T47D (cell line): ENCODE measurements at regions not wholly inside any gene's neighbourhood (a gene's known extent, or its start where the extent isn't known, plus 50 kb on each side); places are given as distances from the start of the nearest gene placed in this dataset.
"Not testable (repeated sequence)": the region's sequence is repeated elsewhere in the genome, so short reads cannot be mapped to it uniquely, and the experiment has no call there.

Source experiments
- DNase-seq, 2 experiments: peaks; one replicate each; pipeline versions ENCODE4 v3.0.0 to v3.0.0-alpha.2; 2011 to 2012; ENCODE audit warnings: low read depth in 1 of 2, low spot score in 1 of 2
- JUND ChIP-seq: IDR thresholded peaks from 2 replicates; pipeline ENCODE4 v1.6.1; 2012; ENCODE audit warnings: low read depth
- in situ Hi-C: cut with HindIII; loops from 2 replicates; pipeline ENCODE4 v1.10.0; 2016; ENCODE audit warnings: low sequenced_read_pairs, low pct_unique_long_range_greater_than_20kb

DNA sequence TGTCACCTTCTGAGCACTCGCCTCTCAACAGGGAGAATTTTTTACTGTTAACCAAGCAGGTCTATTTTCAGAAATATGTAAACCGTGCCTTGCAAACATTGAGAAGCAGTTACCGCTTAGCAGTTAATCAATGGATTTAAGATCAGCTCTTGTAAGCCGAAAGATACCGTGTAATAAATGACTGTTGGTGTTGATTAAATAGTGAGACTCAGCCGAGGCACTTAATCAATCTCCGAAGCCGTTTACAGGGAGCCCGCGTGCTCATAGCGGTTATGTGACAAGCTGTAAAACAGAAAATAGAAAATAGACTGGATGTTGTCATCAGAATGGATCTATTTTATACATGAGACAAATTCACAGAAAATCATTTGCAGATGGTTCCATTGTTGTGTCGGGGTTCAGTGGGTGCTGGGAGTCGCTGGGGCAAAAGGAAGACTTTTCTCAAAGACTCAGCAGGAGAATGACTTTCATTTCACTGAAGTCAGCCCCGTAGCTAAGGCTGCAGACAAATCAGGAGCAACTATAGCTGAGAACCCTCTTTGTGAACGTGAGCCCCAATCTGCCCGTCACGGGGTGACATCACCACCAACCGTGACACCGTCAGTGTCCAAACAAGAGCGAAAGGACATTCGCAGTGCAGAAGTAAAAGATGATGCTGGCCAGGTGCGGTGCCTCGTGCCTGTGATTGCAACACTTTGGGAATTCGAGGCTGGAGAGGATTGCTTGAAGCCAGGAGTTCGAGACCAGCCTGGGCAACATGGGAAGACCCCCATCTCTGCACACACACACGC is 275.3 kb downstream of the CRLF2 start:
- DNase-seq = no peak
- in situ Hi-C loops = no loop called here
- TF ChIP-seq JUND = no peak

DNA sequence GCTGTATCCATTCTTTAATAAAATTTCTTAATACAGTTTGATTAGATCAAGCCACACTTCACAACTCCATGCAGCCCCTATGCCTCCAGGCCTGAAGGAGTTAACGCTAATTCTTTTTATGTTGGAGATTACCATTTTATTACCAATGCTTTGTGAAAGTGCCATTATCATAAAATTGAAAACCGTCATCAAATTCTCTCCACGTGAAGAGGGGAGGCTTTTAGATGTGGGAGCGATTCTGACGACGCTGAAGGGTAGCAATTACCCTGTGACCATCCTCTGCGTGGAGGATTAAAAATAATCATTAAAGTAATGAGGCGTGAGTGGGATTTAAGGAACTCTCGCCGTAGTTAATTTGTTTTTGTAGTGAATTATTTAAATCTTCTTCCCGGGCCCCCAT is 278.8 kb downstream of the CRLF2 start:
- no peak for TF ChIP-seq JUND
- in situ Hi-C loops = no loop called here
- DNase-seq = no peak

DNA sequence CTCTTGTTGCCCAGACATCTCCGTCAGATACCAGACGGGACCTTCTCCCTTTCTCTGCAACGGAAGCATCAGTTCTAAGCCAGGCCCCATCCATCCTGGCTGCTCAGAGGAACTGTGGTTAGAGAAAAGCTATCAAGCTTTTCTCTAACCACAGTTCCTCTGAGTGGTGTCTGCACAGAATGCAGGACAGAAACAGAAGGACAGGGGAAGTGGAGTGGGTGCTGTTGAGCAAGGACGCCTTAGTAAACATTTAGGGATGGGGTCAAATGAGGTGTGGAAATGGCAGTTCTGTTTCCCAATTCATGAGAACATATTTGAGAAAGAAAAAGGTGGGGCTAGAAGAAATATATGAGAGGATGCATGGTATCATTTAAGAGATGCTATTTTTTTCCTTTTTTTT is 283.8 kb downstream of the CRLF2 start:
- in situ Hi-C loops = no loop called here
- no peak for TF ChIP-seq JUND
- no peak for DNase-seq

DNA sequence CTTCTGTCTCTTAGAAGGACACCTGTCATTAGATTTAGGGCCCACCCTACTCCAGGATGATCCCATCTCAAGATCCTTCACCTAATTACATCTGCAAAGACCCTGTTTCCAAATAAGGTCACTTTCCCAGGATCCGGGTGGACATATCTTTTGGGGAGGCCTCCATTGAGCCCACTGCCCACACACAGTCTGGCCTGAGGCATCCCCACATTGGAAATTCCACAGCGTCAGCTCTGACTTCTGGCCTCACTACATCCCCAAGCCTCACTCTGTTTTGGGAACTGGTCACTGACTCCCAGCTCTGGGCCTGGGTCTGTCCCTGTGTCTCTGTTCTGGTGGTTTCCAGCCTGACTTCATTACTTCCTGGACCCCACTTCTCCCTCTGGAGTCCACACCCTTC is 285.5 kb downstream of the CRLF2 start:
- TF ChIP-seq JUND = no peak
- in situ Hi-C loops = no loop called here
- DNase-seq = no peak

DNA sequence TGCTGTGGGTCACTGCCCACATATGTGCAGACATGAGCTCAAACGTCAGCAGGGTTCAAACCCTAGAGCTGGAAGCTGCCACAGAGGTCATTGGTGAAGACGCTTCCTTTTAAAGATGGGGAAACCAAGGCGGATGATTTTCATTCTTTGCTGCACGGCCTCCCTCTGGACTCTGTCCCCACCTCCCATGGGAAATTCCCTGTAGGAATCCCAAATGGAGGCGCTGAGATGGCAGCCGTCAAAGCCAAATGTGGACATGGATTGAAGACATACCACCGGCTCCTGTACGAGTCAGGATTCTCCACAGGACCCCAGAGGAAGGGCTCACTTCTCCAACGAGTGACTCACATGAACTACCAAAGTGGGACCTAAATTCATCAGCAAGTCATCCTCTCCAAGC is 286.4 kb downstream of the CRLF2 start:
- TF ChIP-seq JUND = no peak
- no peak for DNase-seq
- in situ Hi-C loops = no loop called here

DNA sequence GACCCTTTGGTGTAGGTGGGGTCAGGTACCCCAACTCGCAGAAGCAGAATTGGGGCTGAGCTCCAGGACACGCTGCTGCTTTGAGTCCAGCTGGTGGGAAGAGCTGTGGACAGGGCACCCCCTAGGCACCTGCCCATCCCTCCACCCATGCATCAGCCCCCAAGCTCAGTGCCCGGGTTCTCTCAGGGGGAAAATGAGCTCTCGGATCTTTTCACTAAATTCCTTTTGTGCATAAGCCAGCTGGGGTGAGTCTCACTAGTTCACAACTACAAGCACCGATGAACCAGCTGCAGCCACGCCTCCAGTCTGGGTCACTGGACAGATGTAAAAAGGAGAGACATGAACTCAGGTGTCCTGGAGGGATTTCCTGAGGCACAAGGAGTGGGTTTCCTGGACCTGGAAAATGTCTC is 286.8 kb downstream of the CRLF2 start:
- no peak for TF ChIP-seq JUND
- in situ Hi-C loops = no loop called here

DNA sequence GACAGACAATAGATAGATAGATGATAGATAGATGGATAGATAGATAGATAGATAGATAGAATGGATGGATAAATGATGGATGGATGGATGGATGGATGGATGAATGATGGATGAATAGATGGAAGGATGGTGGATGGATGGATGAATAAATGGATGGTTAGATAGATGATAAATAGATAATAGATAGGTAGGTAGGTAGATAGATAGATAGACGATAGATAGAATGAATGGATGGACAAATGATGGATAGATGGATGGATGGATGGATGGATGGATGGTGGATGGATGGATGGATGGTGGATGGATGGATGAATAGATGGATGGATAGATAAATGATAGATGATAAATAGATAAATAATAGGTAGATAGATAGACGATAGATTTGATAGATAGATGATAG is 287.4 kb downstream of the CRLF2 start:
- DNase-seq = no peak
- TF ChIP-seq JUND = no peak
- in situ Hi-C loops = no loop called here

More for the DNA sequence above, 286.8 kb downstream of the CRLF2 start:
- no peak for DNase-seq

DNA sequence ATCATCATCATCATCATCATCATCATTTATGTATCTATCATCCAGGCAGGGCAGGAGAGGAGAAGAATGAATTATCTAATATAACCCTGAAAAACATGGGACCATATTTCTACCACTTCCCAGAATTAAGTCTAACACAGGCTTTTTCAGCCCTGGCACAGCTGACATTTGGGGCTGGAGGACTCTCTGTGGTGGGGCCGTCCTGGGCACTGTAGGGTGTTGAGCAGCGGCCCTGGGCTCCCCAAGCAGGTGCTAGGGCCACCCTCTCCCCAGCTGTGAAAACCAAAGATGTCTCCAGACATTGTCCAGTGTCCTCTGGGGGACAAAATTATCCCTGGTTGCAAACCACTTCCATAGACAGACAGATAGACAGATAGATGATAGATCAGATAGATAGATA is 288.4 kb downstream of the CRLF2 start:
- TF ChIP-seq JUND = no peak
- in situ Hi-C loops = no loop called here
- peak in 1 of 2 experiments; percentile 15 for DNase-seq

DNA sequence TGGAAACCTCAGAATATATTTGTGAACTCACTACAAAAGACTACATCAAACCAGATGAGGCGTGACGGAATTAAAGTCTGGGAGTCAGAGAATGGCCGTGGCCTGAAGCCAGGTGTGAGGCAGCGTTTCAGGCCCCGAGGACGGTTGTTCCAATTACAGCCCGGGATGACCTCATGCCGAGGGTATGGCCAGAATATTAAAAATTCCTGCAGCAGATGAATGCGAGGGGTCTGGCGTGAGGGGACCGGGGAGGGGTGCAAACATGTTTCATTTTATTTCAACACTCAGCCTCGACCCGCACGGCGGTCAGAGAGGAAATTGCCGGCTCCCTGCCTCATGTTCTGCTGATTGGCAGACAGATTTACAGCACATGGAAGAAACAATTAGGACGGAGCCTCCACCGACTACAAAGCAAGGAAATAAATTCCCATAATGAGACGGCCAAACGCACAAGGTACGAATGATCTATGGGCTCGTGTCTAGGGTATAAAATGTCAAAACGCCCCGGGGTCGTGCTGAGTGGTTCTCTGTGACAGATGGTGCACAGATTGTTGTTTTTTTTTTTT is 289.7 kb downstream of the SHOX start:
- no peak for TF ChIP-seq JUND
- no peak for DNase-seq

DNA sequence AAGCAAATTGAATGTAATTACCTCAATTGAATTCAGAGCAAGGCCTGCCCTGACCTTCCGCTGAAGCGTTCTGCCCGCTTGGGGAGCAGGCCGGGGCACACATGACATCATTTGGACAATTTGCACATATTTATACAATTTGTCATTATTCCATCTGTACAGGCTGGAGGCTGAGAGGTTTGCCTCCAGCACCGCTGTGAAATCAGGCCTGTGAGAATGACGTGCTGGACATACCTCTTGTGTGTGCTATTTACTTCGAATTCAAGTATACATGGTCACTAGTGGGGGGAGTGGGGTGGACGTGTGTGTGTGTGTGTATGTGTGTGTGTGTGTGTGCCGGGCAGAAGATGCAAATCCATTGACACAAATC is 285.6 kb downstream of the SHOX start:
- in situ Hi-C loops = no loop called here
- no peak for TF ChIP-seq JUND
- DNase-seq = no peak

More for the DNA sequence above, 289.7 kb downstream of the SHOX start:
- in situ Hi-C loops = no loop called here

DNA sequence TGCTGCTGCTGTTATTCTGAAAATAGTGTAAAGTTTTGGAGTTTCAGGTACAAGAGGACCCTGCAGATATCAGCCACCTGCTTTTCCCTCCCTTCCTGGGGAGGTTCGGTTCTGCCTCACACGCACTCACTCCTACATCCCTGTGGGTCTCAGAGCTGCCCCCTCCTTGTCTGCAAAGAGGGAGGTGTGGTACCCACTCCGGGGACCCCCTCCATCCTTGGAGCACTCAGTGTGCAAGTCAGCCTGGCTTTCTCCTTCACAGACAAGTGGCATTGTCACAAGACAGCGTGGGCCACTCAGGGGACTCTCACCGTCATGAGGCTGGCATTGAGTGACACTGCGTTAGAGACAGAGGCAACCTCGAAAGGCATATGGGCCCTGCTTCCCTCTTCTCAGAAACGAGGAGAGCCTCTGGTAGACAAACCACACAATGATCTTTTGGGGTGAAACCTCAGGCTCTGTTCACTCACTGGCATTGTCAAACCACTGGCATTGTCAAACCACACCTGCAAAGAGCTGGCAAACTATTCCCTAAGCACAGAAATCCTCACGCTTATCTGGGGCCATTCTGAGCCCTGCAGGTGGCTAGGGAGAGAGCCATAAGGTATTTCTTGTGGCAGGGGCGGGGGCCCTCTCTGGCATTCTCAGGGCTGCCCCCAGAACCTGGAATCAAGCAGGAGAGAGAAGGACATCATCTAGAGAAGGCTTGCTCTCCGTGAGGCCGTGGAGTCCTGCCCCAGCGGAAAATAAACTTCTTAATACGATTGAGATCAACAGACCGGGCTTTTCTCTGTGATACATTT is 285.0 kb downstream of the SHOX start:
- no peak for TF ChIP-seq JUND
- in situ Hi-C loops = no loop called here
- no peak for DNase-seq

DNA sequence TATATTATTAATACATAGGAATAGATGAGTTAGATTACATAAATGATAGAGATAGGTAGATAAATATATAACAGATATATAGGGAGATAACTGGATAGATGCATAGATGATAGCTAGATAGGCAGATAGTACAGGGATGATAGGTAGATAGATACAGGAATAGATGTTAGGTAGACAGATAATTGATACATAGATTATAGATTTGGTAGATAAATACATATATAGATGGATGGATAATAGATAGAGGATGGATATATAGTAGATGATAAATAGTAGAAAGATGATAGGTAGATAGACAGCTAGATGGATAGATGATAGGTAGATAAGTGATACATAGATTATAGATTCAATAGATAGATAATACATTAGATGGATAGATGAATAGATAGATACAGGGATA is 283.6 kb downstream of the SHOX start:
- TF ChIP-seq JUND = no peak
- in situ Hi-C loops = no loop called here
- no peak for DNase-seq

DNA sequence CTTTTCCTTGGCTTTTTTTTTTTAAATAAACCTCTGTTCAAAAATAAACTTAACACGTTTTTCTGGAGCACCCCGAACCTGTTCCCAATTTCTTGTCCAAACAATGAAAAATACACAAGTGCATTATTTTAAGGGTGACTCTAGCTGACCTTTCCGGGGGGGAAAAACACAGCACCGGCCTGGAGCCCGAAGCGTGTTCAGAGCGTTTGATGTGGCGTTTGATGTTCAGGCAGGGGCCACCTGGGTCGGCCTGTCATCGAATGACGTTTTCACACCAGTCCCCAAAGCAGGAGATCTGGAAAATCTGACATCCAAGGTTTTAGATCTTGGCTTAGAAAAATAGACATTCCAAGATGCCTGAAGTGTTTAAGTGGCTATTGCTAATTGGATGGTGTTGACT is 282.1 kb downstream of the SHOX start:
- no peak for DNase-seq
- in situ Hi-C loops = no loop called here
- TF ChIP-seq JUND = no peak

DNA sequence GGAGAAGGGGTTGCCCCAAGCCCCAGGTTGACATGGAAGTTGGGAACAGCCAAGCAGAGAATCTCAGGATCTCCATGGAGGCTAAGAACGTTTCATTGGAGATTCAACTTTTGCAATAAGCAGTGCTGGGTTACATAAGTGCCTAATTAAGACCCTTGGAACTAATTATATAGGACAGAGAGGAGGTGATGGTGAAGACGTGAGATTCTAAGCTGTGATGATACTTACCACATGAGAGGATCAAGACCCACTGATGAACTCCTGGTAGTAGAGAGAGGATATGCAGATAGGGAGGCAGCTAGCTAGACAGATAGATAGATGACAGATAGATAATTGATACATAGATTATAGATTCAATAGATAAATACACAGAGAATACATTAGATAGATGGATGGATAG is 278.5 kb downstream of the SHOX start:
- DNase-seq, in situ Hi-C loops: not testable (repeated sequence)
